NCI-H2227 treated with DMSO at 0.1 percent for 48 hours (cell line): ENCODE measurements at regions not wholly inside any gene's neighbourhood (a gene's known extent, or its start where the extent isn't known, plus 50 kb on each side); places are given as distances from the start of the nearest gene placed in this dataset.

ENCODE experiments used
- DNase-seq: peaks from one replicate; lab custom pipeline; 2025; lab: John Stamatoyannopoulos, UW

DNA sequence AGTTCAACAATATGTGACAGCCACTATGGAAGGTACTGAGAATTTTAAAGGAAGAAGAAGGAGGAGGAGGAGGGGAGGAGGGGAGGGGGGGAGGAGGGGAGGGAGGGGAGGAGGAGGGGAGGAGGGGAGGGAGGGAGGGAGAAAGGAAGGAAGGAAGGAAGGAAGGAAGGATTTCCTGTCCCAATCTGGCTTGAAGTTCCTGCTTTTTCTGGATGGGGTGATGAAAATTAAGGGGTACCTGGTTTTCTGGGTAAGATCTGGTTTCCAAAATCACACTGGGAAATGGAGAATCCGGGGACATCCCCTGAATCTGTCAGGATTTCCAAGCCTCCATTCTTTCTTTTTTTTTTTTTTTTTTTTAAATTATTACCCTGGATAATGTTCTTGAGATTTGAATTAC lies 271.8 kb downstream of the MTX2 start:
- no peak for DNase-seq

GRCh38 chr2:176542476-176542875 lies 273.2 kb downstream of the MTX2 start:
- no peak for DNase-seq

DNA sequence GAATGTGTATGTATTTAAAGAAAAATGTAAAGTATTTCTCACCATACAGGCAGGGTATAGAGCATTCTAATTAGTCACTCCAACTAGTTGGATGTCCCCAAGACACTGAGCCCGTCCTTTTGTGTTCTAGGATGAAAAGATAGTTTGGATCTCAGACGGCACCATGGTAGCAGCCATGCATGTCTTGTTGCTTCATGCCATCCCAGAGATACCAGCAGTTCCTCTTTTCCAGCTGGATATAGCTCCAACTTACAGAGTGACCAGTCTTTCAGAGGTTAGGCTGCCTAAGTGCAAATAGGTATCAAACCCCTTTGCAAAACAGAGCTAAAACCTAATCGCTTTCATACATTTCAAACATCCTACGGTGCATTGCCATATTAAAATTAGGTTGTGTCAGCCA lies 275.3 kb downstream of the MTX2 start:
- no peak for DNase-seq

DNA sequence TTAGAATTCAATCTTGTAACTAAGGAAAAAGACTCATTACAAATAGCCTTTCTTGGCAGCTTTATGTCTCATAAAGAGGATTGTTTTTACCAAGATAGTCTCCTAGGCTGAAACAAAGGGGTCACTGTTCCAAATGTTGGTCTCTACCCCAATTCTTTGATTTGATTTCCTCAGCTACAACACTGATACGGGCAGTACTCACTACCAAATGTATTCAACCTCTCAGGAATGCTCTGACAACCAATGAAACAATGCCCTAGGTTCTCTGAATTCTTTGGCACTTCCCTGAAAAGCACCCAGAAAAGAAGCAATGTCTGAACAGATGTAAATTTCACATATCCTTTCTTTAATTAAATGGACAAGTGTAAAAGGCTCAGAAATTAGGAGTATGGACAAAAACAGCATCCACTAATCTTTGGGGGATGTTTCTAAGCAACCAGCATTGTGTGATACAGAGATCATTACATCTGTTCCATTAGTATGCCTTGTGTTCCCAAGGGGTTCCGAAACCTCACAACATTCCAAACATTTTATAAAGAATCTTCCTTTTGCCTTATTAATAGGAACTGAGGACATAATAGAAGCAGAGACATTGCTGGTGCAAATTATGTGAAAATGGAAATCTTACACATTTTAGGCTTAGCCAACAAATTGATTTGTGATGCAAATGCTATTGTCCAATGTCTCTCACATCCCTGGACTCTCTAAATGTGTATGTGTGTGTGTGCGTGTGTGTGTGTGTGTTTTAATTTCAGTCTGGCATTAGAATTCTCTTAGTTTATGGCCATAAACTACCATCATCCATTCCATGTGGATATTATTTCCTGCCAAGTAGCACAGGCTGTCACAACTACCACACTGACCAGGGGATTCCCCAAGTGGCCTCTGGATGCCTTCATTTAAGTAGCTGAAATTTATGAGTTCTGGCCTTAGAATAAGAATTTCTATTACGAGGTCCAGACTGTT lies 276.0 kb downstream of the MTX2 start:
- no peak for DNase-seq

- DNase-seq, result no peak
Observed at GRCh38 chr2:176546550-176546949, 277.3 kb downstream of the MTX2 start.

- no peak for DNase-seq
Observed at GRCh38 chr2:176552501-176553135, 283.4 kb downstream of the MTX2 start.

GRCh38 chr2:176553685-176554100 lies 284.5 kb downstream of the MTX2 start:
- DNase-seq, result peak; percentile 23

DNA sequence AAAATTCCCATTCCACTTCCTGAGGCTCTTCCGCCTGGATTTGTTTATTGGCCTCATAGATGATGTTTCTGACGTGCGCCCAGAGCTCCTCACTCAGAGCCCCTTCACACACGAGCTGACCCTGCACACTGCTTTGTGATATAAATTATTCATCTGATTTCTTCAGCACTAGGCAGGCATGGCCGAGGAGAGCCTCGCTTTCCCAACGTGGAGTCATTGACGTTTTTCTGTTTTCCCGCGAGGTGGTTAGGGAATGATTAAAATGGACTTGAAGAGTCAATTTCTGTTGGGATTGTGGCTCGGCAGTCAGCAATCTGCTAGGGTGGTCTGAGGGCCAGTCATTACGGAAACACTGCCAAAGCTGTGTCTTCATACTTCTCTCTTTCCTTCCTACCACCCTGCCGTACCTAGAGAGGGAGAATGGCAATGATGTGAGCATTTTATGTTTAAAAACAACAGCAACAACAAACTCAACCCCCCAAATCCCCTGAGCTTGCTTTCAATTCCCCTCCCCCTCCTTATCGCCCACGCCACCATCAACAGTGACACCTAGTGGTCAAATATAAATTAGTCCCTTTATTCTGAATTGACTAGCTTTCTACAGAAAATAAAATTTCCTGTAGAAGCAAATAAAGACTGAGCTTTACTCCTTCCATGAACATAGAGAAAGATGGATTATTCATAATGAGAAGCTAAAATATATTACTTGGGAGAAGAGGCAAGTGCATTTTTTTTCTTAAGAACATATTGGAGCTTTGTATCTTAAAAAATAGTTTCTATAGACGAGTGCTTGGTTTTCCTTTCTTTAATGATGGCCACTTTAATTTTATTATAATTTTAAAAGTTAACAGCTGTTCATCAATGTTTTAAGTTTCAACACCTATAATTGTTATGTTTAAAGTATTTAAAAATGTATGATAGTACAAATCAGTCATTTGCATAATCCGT lies 285.1 kb downstream of the MTX2 start:
- DNase-seq, result peak; percentile 89

GRCh38 chr2:176555112-176555511 lies 285.9 kb downstream of the MTX2 start:
- no peak for DNase-seq

DNA sequence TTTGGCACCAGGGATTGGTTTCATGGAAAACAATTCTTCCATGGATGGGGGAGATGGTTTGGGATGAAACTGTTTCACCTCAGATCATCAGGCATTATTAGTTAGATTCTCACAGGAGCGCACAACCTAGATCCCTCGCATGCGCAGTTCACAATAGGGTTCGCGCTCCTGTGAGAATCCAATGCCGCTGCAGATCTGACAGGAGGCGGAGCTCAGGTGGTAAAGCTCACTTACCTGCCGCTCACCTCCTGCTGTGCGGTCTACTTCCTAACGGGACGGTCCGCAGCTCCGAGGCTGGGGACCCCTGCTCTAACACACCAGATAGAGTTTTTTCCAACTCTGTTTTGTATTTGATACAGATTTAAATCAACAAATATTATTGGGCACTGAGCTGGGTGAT lies 286.5 kb downstream of the MTX2 start:
- no peak for DNase-seq

GRCh38 chr2:176556373-176556772 lies 287.1 kb downstream of the MTX2 start:
- DNase-seq, result no peak

DNA sequence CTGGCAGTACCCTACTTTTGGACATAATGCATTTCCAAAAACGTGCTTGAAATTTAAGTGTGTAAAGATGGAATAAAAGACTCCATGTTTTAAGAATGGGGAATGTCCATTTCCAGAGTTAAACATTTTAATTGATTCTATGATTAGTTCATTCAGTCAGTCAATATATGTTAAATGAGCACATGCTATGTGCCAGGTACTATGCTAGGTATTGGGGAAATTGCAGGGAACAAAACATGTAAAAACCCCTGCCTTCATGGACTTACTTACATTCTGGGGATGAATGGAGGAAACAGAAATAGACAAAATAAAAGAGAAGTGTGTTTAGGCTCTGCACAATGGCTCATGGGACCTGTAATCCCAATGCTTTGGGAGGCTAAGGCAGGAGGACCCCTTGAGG lies 288.6 kb downstream of the MTX2 start:
- DNase-seq, result no peak

DNA sequence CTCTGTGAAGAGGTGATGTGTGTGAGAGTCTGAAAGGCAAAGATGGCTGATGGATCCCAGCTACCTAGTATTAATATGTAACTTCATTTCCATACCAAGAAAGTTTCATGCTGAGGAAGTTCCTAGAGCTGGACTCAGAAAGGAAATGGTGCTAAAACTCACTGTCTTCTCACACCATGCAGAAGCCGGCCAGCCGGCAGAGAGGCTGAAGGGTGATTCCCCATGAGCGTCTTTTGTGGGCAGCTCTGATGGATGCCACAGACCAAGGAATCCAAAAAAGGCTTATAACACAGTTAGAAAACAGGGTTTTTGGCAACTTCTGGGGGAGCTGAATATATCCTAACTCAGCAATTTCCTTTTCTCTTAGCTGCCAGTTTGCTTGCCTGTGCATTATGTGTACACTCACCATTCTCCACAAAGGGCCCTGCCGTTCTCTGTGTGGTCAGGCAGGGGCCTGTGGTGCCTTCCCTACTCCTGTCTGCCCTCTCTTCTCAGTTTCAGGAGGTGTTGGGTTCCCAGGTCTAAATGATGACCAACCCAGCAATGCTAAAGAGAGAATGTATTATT lies 289.4 kb downstream of the MTX2 start:
- no peak for DNase-seq

DNA sequence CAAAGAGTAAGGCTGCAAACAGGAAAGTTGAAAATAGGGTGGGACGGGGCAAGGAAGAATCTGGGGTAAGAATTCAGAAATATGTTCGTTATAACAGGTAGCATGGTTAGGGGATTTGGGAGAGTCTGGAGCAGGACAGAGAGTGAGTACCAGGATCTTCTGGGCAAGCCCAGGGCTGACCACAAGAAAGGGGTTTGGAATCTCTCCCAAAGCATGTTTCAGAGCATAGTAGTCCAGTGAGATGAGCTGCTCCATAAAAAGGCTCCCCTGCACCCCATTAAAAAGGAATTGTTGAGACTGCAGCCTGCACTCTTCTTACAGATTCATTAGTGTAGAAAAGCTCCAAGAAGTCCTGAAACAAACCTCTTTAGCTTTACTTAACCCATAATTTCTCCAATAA lies 291.1 kb downstream of the MTX2 start:
- no peak for DNase-seq

DNA sequence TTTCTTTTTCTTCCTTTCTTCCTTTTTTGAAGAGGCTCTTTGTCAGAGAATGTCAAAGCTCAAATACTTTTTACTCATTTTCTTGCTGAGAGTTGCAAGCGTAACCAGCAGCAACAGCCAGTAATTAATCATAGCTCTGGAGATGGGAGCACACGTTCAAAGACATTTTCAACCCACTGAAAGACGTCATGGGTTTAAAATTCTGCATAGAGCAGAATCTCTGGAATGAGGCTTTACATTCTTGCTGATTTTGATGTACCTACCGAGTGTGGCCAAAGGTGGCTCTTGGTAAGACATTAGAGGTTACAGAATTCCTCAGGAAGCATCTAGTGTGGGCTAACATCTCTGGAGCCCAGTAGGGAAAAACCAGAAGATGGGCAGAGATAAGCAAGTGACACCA lies 292.5 kb downstream of the MTX2 start:
- no peak for DNase-seq

DNA sequence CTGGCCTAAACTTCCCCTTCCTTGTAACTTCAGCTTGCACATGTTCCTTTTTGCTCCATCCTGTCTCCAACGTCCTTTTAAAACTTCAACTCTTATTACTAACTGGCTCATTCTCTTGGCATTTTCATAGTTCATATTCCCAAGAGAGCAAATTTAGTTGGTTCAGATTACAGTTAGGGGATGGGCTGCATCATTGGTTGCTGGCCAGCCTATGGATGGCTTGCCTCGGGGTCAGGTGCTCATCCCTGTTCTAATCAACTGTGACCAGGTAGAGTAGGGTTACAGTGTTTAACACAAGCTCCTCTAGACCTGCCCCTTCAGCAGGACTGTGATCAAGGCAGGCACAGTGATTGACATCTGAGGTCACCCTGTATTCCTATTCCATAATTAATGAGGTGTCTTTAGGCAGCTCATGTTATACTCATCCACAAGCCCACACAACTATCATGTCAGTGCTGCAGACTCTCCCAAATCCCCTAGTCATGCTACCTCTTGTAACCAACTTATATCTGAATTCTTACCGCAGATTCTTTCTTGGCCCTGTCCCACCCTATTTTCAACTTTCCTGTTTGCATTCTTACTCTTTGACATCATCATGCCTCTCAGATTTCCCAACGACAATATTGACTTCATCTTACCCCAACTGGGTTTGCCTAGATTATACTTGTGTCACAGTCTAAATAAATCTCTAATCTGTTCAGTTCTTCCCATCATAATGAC lies 293.3 kb downstream of the MTX2 start:
- DNase-seq, result no peak

- peak; percentile 80 for DNase-seq
Observed at GRCh38 chr2:176565641-176566323, 296.5 kb downstream of the MTX2 start.

DNA sequence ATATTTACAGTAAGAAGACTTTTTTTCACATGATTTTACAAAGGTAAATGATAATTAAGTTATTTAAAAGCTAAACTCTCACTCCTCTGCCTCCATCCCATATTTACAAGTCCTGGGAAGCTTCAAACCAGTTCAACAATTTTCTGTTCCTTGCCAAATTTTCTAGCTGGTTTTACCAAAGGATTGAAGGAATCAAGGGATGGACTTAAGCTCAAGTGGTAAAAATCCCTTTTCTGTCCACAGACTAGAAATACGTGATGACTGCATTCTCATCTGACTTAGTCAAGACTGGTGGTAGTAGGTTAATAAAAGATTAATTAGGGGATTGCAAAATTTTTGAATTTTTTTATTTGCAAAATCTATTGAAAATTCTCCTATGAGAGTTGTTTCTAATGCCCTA lies 297.3 kb downstream of the MTX2 start:
- no peak for DNase-seq

GRCh38 chr2:176566961-176567360 lies 297.7 kb downstream of the MTX2 start:
- DNase-seq, result no peak

GRCh38 chr2:176567361-176567760 lies 298.1 kb downstream of the MTX2 start:
- no peak for DNase-seq

- no peak for DNase-seq
Observed at GRCh38 chr2:176569574-176569973, 300.3 kb downstream of the MTX2 start.
